DMS79 (cell line): ENCODE measurements at regions not wholly inside any gene's neighbourhood (a gene's known extent, or its start where the extent isn't known, plus 50 kb on each side); places are given as distances from the start of the nearest gene placed in this dataset.

Experiments used
- DNase-seq: peaks from one replicate; lab custom pipeline; 2025; lab: John Stamatoyannopoulos, UW

GRCh38 chr3:72300621-72301020, 515.7 kb upstream of the PROK2 start:
- no peak for DNase-seq

DNA sequence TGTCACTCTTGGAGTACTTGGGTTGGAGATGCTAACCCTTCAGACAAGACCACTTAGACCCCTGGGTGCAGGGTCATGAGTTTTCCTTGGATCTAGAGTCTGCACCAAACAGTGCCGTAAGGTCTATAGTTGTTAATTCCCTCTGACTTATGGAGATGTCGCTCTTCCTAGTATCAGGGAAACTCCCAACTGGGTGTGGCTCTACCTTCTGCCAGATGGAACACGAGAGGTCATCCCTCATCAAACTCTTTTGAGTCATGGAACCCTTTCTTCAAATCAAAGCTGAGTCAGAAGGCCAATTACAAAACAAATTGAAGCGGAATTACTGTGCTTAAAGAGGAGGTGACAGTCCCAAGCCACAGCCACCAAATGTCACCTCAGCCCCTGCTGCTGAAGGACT, 514.9 kb upstream of the PROK2 start:
- DNase-seq = no peak

DNA sequence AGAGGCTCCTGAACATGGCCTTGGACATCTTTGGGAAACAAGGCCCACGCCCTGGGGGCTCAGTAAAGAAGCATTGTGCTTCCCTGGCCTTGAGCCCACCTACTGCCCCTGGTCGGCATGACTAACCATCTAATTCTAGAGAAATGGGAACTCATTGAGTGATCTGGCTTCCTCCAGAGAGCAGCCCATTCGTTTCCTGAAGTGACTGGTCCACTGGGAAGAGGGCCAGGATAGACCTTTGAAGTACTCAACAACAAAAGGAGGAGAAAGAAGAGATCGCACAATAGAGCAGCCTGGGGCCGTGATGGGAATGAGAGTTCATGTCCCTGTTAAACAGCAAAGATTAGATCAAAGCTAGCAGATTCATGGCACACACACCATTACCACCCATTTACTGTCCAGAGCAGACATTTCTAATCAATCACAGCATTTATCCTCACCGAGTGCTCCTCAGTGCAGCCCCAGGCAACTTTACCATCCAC, 514.4 kb upstream of the PROK2 start:
- DNase-seq = no peak

DNA sequence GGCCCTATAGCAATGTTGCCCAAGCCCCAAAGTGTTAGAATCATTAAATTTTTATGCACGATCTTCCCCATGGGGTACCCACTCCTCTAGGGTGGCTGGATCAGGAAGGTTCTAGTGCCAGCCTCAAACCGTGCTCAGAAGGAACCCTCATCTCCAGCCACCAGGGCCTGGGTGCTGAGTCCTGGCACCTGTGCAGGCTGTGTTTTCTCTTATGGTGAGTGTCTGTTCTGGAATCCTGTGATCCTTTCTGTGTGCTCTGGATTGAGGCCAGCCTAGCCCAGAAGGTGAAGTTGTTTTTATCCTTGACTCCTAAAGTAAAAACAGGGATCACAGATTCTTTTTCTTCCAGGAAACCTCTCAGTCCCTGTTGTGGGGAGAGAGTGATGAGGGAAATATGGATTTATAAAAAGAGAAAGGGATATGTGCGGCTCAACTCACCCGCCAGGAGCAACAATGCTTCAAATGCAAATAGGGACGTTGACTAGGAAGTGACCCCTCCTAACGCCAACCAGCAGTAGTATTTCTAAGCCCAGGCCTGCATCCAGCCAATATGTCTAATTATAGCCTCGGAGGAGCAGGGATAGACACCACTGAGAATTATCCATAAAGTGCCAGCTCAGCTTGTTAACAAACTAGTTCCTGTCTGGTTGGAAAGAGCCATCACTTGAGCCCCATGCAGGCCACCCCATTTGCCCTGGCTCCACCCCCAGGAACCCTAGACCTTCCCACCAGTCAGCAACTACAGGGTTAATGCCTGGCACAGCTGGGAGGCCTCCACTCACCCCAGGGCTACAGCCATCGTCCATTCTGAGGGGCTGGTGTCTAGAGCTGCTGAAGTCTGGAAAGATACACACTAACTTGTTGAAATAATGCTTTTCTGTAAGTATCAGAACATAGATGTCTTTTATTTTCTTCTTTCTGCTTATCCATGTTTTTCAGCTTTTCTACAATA, 513.5 kb upstream of the PROK2 start:
- no peak for DNase-seq

- no peak for DNase-seq
Observed at GRCh38 chr3:72297481-72297880, 512.5 kb upstream of the PROK2 start.

GRCh38 chr3:72296477-72297111, 511.6 kb upstream of the PROK2 start:
- no peak for DNase-seq

DNA sequence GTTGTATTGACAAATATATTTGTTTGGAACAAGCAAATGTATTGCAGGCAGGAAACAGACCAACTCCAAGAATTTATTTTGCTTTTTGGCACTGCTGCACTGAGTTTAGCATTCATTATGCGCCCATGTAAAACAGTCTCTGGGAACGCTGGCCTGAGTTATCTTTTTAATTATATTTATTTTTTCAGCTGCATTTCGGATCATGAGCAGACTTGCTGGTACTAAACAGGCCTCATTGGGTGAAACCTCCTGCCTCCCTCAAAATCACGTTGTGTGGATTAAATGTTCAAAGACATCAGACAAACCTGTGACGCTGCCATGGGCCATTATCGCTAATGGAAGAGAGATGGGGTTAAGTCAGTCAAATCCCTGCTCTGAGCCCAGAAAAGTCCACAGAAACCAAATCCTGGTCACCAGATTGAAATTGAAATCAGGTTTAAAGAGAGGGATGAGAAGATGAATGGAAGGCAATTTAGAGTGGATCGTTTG, 511.1 kb upstream of the PROK2 start:
- no peak for DNase-seq

DNA sequence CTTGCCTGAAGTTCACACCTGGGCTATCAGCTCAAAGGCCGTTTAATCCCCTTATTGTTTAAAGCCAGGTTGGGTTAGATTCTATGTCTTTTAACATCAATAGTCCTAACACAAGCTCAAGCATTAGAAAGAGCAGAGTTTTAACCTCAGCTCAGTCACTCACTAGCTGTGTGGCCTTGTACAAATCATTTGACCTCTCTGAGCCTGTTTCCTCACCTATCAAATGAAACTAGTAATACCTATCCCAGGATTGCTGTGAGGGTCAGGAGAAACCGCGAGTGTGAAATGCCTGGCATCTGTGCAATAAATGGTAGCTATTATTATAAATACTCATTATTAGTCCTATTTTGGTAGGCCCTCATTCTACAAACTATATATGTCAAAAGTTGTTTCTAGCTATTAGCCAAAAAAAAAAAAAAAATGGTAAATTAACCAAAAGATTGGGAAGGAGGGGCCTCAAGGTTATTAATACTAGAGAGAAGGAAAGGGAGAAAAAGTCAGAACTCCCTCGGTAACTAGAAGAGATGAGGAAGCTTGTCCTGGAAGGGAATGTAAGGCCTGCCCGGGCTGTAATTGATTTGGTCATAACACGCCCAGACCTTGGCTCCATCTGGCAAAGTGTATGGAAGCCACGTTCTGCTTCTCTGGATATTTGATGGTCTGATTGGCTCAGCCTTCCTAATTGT, 510.5 kb upstream of the PROK2 start:
- DNase-seq = no peak

DNA sequence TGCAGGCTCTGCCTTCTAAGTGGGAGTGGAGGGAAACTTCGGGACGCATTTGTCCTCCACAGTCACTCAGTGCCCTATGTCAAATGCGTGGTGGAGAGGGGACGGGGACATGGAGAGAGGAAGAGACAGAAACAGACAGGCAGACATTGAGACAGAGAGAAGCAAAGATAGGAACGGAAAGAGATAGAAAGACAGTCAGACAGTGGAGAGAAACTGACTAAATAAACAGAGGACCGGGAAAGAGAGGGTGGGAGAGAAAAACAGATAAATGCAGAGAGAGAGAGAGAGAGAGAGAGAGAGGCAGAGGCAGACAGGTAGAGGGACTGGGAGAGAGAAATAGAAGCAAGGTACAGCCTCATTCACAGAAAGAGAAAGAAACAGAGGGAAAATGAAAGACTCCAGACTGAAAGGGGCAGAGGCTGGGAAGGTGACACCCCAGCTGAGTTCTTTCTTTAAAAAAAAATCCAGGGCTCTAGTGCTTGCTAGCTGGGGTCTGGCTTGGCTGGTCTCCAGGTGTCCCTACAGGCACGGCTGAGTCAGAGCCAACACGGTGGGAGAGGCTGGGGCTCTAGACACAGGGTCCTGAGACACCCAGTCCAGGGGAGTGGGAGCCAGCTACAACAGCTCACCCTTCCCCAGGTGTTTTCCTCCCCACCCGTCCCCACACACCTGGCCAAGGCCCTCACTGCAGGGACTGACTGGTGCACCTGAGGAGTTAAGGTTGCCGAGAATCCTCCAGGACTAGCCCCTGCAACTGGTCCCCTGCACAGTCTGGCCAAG, 506.1 kb upstream of the PROK2 start:
- no peak for DNase-seq

DNA sequence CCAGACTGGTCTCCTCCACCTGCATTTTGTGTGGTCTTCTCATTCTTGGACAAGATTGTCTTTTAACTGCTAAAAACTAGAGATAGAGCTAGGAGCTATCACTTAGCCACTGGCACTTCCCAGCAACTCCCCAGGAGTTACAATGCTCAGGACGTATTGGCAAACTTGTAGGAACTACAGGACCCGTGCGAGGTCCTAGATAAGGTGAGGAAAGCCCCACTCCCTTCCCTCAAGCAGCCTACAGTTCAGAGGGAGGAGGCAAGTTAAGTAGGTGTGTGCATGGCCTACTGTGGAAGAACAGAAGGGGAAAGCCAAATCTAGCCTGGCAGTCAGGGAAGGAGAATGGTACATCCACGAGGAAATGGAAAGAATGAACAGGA, 504.7 kb upstream of the PROK2 start:
- DNase-seq = no peak

DNA sequence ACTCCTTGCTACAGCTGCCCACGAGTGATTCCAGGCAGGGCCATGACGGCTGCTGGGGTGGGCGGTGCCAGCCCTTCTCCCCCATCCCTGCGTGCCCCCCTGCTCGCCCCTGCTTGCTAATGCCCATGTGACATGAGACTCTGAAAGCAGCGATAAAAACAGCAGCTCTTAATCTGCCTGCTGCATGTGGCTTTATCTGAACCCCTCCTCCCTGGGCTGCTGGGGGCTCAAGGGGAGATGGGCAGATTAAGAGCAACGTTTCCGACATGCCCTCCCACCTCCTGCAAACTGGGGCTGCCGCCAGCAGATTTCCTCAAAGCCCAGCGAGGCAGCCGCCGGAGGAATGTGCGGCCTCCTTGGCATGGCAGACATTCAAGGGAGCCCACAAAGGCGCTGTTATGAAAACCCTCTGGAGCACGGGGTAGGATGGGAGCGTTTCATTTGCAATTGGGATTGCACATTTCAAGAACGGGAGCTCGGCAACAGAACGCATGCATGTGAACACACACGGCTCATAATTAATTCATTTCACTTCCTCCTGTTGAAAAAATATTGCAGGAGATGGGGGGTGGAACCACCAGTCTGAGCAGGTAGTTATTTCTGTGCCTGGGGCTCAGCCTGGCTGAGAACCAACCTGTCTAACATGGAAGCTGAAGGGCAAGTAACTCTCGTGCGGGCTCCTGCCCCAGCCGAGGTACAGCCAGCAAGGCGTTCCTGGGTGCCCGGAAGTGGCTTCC, 504.2 kb upstream of the PROK2 start:
- DNase-seq = no peak

- no peak for DNase-seq
Observed at GRCh38 chr3:72287956-72288355, 503.0 kb upstream of the PROK2 start.

GRCh38 chr3:72285502-72285901, 500.6 kb upstream of the PROK2 start:
- no peak for DNase-seq

GRCh38 chr3:72284471-72284870, 499.5 kb upstream of the PROK2 start:
- DNase-seq = no peak

DNA sequence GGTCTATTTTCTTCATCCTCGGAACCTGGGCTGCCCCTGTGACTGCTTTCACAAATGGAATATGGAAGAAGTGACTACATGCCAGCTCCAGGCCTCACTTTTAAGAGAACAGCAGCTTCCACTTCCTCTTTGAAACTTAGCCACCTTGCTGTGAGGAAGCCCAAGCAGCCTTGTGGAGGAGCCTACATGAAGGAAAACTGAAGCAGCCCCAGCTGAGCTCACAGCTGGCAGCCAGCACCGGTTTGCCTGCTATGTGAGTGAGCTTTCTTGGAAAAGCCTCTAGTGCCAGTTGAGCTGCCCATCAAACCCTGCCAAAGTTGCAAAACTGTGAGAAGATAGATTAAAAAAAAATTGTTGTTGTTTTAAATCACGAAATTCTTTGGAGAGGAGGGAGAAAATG, 498.0 kb upstream of the PROK2 start:
- no peak for DNase-seq

DNA sequence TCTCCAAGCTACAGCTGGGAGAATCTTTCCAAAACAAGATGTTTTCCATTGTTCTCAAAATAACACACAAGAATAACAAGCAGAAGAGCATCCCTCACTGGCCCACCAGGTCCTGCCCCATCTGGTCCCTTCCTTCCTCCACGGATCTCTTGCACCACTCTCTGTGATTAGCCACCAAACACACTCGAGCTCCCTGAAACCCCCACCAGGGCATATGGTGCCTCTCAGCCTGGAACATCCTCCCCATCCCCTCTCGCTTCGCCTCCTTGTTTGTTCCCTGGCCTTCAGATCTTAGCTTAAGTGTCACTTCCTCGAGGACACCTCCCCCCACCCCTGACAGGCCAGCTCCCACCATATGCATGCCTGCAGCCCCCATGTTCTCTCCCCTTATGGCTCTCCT, 496.6 kb upstream of the PROK2 start:
- no peak for DNase-seq

DNA sequence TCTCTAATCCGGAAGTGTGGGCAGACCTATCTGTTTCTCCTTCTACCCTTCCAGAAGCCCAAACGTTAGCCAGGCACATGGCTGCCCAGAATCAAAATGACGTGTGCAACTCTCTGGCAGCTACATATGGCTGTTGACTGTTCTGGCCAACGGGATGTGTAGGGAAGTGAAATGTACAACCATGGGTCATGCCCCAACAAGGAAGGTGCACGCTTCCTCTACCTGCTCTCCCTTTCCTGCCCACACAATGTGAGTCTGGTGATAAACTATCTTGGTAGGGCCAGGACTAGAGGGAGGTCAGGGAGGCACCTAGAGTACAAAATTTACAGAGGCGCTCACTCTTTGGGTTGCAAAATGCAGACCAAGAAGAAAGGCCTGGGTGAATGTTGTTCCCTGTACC, 495.9 kb upstream of the PROK2 start:
- DNase-seq = no peak

DNA sequence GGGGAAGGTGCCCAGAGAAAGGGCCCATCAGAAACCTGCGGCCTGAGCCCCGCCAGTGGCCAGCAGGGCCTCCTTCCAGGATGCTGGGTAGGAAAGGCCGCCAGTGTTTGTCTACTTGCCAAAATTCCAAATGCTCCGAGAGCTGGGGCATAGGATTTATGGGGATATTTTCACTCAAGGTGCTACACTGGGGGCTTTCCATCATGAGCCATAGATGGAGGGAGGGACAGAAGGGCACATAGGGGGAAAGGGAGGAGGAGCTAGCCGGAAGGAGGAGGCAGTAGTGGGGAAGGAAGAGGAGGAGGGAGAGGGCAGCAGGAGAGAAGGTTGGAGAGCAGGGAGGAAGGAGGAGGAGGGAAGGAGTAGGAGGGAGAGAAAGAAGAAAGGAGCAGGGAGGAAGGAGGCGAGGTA, 494.7 kb upstream of the PROK2 start:
- DNase-seq = no peak

GRCh38 chr3:72279068-72279604, 494.2 kb upstream of the PROK2 start:
- no peak for DNase-seq

- DNase-seq = no peak
Observed at GRCh38 chr3:72278349-72279067, 493.6 kb upstream of the PROK2 start.
